GM23248 (cell line): ENCODE measurements at regions not wholly inside any gene's neighbourhood (a gene's known extent, or its start where the extent isn't known, plus 50 kb on each side); places are given as distances from the start of the nearest gene placed in this dataset.
A peak's percentile ranks its signal among the peaks of the same experiment; 100 is the strongest.

Experiments
- DNase-seq: peaks from one replicate; pipeline ENCODE4 v3.0.0-alpha.2; 2015
- H2AFZ ChIP-seq: fragments of 200-600 bp; sonication (generic); 2 replicates; pipeline ENCODE4 v1.6.1; 2016; ENCODE audit warnings: antibody characterized with exemption
- H3F3A ChIP-seq: fragments of 200-600 bp; sonication (generic); 2 replicates; pipeline ENCODE4 v1.6.1; 2016; ENCODE audit warnings: mild to moderate bottlenecking, antibody characterized with exemption, mixed run types; ENCODE audit not compliant: insufficient read depth
- H3K27ac ChIP-seq: fragments of 200-600 bp; sonication (generic); 2 replicates; pipeline ENCODE4 v1.5.1; 2016; ENCODE audit warnings: mild to moderate bottlenecking
- H3K27me3 ChIP-seq: fragments of 200-600 bp; sonication (generic); replicated peaks from 2 replicates; pipeline ENCODE4 v1.6.1; 2016; ENCODE audit warnings: mild to moderate bottlenecking; ENCODE audit not compliant: insufficient read depth
- H3K36me3 ChIP-seq: fragments of 200-600 bp; sonication (generic); 2 replicates; pipeline ENCODE4 v1.6.1; 2016; ENCODE audit warnings: low read depth, mild to moderate bottlenecking
- H3K4me1 ChIP-seq: fragments of 200-600 bp; sonication (generic); 2 replicates; pipeline ENCODE4 v1.6.1; 2016; ENCODE audit warnings: mild to moderate bottlenecking; ENCODE audit not compliant: insufficient read depth
- H3K4me2 ChIP-seq: fragments of 200-600 bp; sonication (generic); one replicate; pipeline ENCODE4 v1.6.1; 2016; ENCODE audit warnings: mild to moderate bottlenecking; ENCODE audit not compliant: unreplicated experiment
- H3K4me3 ChIP-seq: fragments of 200-600 bp; sonication (generic); 2 replicates; pipeline ENCODE4 v1.5.1; 2016; ENCODE audit warnings: mild to moderate bottlenecking
- H3K79me2 ChIP-seq: fragments of 200-600 bp; sonication (generic); 2 replicates; pipeline ENCODE4 v1.6.1; 2016; ENCODE audit warnings: mild to moderate bottlenecking; ENCODE audit not compliant: insufficient read depth
- H3K9ac ChIP-seq: fragments of 200-600 bp; sonication (generic); 2 replicates; pipeline ENCODE4 v1.6.1; 2016; ENCODE audit warnings: mild to moderate bottlenecking
- H3K9me2 ChIP-seq: fragments of 200-600 bp; sonication (generic); 2 replicates; pipeline ENCODE4 v1.6.1; 2016; ENCODE audit warnings: mixed run types, mild to moderate bottlenecking, moderate library complexity; ENCODE audit not compliant: insufficient read depth
- H3K9me3 ChIP-seq: fragments of 200-600 bp; sonication (generic); one replicate; pipeline ENCODE4 v1.6.1; 2017; ENCODE audit warnings: low read depth
- H4K20me1 ChIP-seq: fragments of 200-600 bp; sonication (generic); 2 replicates; pipeline ENCODE4 v1.6.0; 2016; ENCODE audit not compliant: insufficient read depth
- EZH2 ChIP-seq: fragments of 200-600 bp; sonication (generic); IDR thresholded peaks from 2 replicates; pipeline ENCODE4 v1.6.1; 2018; ENCODE audit warnings: antibody characterized with exemption, mild to moderate bottlenecking; ENCODE audit not compliant: insufficient read depth, poor library complexity, severe bottlenecking
- EZH2phosphoT487 ChIP-seq: fragments of 200-600 bp; sonication (generic); IDR thresholded peaks from 2 replicates; pipeline ENCODE4 v1.6.1; 2018; ENCODE audit warnings: antibody characterized with exemption, moderate library complexity, mild to moderate bottlenecking, low read depth; ENCODE audit not compliant: insufficient read depth
- WGBS, 2 experiments: methylation state at CpG; one replicate each; pipeline ENCODE4 v1.1.6; 2015 to 2017; ENCODE audit warnings: low lambda C conversion rate in 2 of 2, low coverage in 1 of 2; ENCODE audit errors: missing lambda C conversion rate in 2 of 2; 5-methylcytosine and 5-hydroxymethylcytosine counted together
- in situ Hi-C: fragments of 300-500 bp; cut with MboI; formaldehyde crosslinking; loops from 2 replicates; pipeline ENCODE4 v1.15.0; 2020

DNA sequence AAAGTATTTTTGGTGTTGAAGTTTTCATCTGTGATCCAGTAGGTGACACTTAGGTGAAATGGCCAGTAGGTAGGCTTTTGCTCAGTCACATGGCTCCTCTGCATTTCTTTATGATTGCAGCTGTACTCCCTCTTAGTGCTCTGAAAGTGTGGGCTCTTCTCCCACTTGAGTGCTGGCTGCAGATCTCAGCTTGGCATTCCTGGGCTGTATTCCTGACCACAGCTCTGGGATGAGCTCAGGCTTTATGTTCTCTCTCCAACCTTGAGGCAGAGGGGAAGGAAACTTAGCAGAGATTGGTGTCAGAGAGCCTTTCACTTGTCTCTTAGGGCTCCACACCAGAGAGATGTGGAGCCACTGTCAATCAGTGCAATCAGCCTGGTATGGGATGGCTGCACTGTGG, 254.3 kb downstream of the NDFIP2 start:
- H3K36me3 ChIP-seq = no peaks in the 10 kb centered on the region
- no peak overlapping the region for H3K4me2 ChIP-seq
- H3K79me2 ChIP-seq = no peaks in the 10 kb centered on the region
- DNase-seq = peak; percentile 44
- H3K27ac ChIP-seq = no peak overlapping the region
- H3K9me2 ChIP-seq = no peaks in the 10 kb centered on the region
- TF ChIP-seq EZH2 (no peak), EZH2phosphoT487 (no peak)
- H4K20me1 ChIP-seq = no peaks in the 10 kb centered on the region
- no peak overlapping the region for H3K9ac ChIP-seq
- in situ Hi-C loops = no loop called here
- no peaks in the 10 kb centered on the region for H3K9me3 ChIP-seq
- 0 out of 2 replicates have a peak, but pooled peaks cover 6% of the 10 kb centered on the region for H3K4me1 ChIP-seq
- H3F3A ChIP-seq = no peaks in the 10 kb centered on the region
- no peaks in the 10 kb centered on the region for H3K27me3 ChIP-seq
- no peak overlapping the region for H2AFZ ChIP-seq
- no peak overlapping the region for H3K4me3 ChIP-seq

DNA sequence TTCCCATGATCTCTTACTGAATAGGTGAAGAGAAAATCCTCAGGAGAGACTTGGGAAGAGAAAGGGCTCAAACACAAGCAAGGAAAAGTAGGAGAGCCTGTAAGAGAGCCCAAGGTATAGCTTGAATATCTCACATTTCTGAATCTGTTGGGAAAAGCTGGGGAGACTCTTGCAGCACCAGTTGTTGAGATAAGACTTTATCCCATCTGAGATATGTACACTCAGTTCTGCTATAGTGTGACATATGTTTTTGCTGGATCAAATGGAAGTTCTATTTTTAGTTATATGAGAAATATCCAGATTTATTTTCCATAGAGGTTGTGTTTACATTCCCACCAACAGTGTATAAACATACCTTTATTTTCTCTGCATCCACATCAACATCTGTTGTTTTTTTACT, 246.1 kb downstream of the NDFIP2 start:
- Histone ChIP-seq H3K4me1 (no peaks in the 10 kb centered on the region), H3K4me2 (no peak overlapping the region), H3K36me3 (no peaks in the 10 kb centered on the region), H3K79me2 (no peaks in the 10 kb centered on the region), H3K27ac (no peak overlapping the region), H3F3A (no peaks in the 10 kb centered on the region), H3K9me2 (no peaks in the 10 kb centered on the region), H3K9ac (no peak overlapping the region), H3K4me3 (no peak overlapping the region), H4K20me1 (no peaks in the 10 kb centered on the region), H3K9me3 (no peaks in the 10 kb centered on the region), H3K27me3 (no peaks in the 10 kb centered on the region), H2AFZ (no peak overlapping the region)
- in situ Hi-C loops = no loop called here
- no peak for DNase-seq
- TF ChIP-seq EZH2 (no peak), EZH2phosphoT487 (no peak)

DNA sequence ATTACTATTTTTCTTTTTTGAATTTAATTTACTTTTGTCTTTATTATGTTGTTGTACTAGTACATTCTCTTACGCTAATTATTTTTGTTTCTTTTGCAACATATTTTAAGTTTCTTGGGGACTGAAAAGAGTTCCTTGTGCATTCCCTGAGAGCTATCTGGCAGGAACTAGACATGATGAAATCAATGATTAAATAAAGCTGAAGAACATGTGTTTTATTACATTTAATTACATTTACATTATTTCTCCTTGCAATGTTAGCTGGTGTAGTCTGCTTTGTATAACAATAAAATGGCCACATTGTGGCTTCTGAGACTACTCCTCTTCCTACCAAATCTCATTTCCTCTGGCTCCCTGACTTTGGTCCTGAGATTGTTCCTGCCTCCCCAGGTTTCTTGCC, 244.9 kb downstream of the NDFIP2 start:
- WGBS, 2 experiments = 4 to 20% methylated on average over 1 of the region's 1 CpG
- no peak overlapping the region for H3K27ac ChIP-seq
- no peak overlapping the region for H2AFZ ChIP-seq
- H3K9me3 ChIP-seq = no peaks in the 10 kb centered on the region
- H3K36me3 ChIP-seq = no peaks in the 10 kb centered on the region
- no peaks in the 10 kb centered on the region for H3K79me2 ChIP-seq
- no peaks in the 10 kb centered on the region for H3K9me2 ChIP-seq
- H4K20me1 ChIP-seq = no peaks in the 10 kb centered on the region
- H3K27me3 ChIP-seq = no peaks in the 10 kb centered on the region
- TF ChIP-seq EZH2 (no peak), EZH2phosphoT487 (no peak)
- H3K4me2 ChIP-seq = no peak overlapping the region
- H3K4me1 ChIP-seq = no peaks in the 10 kb centered on the region
- DNase-seq = no peak
- in situ Hi-C loops = no loop called here
- H3K9ac ChIP-seq = no peak overlapping the region
- no peak overlapping the region for H3K4me3 ChIP-seq
- no peaks in the 10 kb centered on the region for H3F3A ChIP-seq

DNA sequence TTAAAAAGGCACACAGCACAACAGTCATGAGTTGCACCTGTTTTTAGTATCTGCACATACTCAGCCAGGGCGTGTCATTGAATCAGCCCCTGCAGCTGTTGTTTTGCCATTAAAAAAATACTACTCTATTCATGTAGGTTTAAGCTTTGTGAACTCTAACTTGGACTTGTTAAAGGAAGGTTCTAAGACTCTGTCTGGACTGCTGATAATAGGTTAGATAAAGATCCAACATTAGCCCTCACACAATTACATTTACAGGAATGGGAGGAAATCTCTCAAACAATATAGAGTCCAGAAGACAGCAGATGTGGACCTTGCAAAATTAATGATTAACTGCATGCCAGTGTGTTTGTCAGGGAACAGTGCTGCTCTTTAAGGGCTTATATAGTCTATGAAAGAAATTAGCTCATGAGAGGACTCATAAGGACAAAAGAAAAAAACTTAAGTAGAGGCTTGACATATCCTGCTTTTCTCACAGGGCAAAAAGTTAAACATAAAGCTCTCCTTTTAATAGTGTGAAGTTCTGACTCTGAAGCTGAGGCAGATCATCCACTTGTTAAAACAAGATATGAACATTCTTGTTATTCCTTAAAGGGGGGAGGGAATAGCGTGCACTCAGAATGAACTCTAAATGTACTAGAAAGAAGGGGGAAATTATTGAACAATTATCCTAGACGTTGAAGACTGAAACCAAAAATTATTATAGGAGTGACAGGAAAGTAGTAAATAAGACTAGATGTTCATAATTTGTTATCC, 243.6 kb downstream of the NDFIP2 start:
- in situ Hi-C loops = no loop called here

More for the DNA sequence above, 243.6 kb downstream of the NDFIP2 start:
- WGBS, 2 experiments = 36 to 54% methylated on average over 3 of the region's 3 CpGs
- Histone ChIP-seq H3K9me2 (no peaks in the 10 kb centered on the region), H3K4me3 (no peak overlapping the region), H3K27ac (no peak overlapping the region), H3K4me1 (no peaks in the 10 kb centered on the region), H3K79me2 (no peaks in the 10 kb centered on the region), H3F3A (no peaks in the 10 kb centered on the region), H3K9me3 (no peaks in the 10 kb centered on the region), H2AFZ (no peak overlapping the region), H4K20me1 (no peaks in the 10 kb centered on the region), H3K4me2 (no peak overlapping the region), H3K9ac (no peak overlapping the region), H3K36me3 (no peaks in the 10 kb centered on the region), H3K27me3 (no peaks in the 10 kb centered on the region)
- no peak for DNase-seq
- no peak for TF ChIP-seq EZH2phosphoT487
- TF ChIP-seq EZH2 = no peak
